ENCODE measurements at regions not wholly inside any gene's neighbourhood (a gene's known extent, or its start where the extent isn't known, plus 50 kb on each side); places are given as distances from the start of the nearest gene placed in this dataset.
A peak's percentile ranks its signal among the peaks of the same experiment; 100 is the strongest.
"Not testable (repeated sequence)": the region's sequence is repeated elsewhere in the genome, so short reads cannot be mapped to it uniquely, and the experiment has no call there.

DNA sequence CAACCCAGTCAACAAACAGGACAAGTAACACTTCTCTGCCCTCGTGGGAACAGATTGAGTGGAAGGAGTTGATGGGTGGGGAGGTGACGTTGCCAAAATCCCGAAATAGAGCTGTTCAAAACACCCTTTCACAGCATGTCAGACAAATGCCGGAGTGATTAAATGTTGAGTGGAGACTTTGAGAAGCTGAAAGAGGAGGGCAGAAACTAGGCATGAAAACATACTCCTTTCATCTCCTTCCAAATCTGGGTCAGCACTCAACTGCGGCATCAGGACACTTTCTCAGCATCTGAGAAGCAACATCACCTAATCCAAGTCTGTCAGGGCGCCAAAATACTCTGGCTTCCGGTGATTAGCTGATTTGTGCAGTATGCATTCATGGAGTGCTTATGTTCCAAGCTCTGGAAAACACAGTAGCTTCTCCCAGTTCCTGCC, 51.5 kb upstream of the MRI1 start:
- no peak for DNase-seq

DNA sequence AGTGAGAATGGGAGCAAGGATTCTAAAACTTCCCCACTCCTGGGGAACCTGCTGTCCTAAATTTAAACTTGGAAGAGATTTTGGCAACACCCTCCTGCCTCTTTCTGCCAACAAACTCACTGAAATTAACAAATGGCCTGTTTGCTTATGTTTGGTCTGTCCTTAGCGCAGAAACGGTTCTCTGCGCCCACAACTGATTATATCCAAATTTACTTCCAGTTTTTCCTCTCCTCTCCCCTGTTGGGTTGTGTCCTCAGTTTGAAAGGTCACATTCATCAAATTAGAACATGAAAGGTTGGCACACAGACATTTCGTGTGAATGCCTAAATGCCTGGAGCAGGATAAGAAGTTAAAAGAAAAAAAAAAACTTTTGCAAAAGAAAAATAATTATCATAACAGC, 56.4 kb upstream of the MRI1 start:
- DNase-seq = no peak

DNA sequence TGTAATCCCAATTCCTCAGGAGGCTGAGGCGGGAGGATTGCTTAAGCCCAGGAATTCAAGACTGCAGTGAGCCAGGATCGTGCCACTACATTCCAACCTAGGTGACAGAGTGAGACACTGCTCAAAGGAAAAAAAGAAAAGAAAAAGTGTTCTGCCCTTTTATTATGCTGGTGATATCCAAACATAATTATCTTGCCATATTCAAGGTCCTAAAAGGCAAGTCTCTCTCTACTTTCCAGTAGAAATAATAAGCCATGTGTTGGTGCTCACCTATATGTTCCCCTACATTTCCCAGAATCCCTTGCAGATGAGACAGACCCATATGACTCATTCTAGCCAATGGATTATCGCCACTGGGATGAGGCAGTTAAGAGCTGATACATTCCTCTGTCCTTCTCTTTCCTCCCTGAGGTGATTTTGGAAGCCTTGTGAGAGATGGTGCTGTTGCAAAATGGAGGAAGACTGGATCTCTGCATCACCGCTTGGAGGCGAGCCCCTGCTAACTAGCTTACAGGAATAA, 58.3 kb upstream of the MRI1 start:
- no peak for DNase-seq

DNA sequence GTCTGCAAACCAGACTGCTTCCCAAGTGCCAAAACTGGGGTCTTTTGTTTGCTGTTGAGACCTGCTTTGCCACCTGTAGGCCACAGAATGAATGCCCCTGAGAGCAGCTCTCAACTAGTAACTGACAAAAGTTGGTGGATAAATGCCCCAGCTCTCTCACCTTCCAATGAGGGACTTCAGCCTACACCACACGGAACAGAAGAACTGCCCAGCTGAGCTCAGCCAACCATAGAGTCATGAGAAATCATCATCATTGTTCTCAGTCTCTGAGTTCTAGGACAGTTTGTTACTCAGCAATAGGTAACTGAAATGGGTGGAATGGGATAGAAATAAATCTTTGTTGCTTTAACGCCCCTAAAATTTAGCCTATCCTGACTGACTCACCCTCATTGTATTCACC, 59.1 kb upstream of the MRI1 start:
- no peak for DNase-seq

DNA sequence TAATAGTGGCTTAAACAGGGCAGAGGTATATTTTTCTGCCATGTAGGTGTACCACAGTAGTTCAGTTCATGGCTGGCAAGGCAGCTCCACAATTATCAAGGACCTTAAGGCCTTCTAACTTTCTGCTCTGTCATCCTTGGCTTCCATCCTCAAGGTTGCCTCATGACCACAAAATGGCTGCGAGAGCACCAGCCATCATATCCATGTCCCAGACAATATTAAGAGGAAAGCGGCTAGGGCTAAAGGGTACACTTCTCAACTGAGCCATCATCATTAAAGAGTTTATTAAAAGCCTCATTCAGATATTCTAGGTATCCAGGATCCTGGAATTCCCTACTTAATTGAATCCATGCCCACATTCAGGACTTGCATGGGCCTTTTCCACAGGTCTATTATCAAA, 62.7 kb upstream of the MRI1 start:
- DNase-seq = no peak

DNA sequence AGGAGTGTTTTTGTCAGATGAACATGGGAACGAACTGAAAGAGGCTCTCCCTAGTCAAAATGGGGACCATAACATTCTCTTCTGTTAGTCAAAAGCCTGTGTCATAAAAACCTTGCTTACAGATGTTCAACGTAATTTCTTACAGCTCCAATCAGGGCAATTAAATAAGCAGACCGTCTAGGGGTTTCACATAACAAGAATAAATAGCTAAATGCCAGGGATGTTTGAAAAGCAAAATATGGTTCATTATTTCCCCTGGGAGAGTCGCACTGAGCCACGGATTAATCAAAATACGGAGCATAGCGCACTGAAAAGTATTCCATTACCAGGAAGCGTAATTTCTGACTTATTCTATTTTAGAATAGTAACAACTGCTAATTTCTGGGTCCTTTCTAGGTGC, 63.7 kb upstream of the MRI1 start:
- no peak for DNase-seq

DNA sequence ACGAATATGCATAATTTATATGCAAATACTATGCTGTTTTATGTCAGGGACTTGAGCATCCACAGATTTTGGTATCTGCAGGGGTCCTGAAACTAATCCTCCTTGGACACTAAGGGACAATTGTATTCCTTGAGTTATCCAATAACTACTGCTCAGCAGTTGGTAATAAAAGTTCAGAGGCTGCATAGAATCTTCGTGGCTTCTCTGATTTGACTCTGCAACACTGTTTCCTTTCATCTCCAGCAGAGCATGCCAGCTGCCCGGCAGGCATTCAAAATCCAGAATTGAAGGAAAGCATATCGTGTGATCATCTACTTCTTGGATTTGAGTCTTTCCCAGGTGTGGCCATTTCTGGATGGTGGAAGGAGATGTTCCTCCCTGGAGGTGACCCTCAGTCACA, 64.5 kb upstream of the MRI1 start:
- DNase-seq = no peak

DNA sequence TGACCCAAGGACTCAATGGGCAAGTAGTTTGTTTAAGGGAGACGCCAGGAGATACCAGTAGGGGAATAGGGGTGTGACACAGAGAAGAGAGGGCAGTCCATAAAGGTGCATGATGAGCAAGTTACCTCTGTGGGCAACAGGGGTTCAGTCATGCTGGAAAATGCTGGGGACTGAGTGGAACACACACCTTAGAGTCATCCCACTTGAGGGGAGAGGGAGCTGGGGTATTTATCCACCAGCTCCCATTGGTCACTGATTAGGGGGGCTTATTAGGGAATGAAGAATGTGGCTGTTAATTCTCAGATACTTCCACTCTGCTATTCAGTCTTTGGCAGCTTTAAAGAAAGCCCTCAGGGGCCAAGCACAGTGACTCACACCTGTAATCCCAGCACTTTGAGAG, 67.5 kb upstream of the MRI1 start:
- DNase-seq = no peak

DNA sequence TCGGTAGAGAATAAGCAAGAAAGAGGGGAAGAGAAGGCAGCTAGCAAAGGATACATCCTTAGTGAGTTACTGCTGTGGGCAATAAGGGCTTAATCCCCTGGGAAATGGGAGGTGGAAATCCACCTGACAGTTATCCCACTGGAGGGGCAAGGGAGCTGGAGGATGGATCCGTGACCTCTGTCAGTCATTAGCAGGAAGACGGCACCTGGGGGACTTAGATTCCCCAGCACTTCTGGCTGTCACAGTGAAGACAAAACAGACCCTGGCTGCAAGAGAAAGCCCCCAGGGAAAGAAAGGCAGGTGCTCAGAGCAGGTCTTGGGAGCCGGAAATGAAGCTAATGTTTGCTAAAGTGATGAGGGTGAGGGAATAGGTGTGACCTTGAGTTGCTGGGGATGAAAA, 70.4 kb upstream of the MRI1 start:
- no peak for DNase-seq

DNA sequence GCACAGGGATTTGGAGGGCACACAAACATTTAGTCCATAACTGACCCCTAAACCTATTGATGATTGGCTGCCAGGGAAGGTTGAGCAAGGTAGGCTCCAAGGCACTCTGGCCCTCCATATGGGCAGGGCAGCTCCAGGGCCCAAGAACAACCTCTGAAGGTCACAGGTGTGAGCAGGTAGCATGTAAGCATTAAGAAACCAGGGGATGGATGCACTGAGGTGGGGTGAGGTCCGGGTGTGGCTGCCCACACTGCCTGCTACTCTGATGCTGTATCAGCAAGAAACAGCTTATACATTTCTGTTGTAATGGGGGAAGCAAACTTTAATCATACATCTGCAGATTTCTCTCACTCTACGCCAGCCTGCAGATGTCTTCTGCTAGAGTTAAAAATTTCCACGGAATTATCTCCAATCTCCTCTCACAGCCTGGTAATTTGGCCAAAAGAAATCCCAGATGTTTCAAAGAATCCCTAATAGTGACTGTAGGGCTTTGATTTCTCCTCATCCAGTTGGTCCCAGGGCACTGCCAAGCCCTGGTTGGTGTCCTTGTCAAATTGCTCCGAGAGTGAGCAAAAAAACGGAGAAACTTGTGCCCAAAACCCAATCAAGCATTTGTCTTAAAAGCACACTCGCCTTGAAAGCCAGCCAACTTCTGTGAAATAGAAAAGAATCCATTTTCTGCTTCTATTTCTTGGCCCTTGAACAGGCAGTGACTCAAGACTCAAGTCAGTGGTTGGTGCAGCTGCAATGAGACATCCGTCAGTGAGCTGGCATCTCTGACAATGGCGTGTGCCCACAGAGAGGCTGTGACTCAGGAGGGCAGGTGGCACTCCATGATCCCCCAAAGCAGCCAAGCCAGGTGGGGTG, 72.5 kb upstream of the MRI1 start:
- no peak for DNase-seq

DNA sequence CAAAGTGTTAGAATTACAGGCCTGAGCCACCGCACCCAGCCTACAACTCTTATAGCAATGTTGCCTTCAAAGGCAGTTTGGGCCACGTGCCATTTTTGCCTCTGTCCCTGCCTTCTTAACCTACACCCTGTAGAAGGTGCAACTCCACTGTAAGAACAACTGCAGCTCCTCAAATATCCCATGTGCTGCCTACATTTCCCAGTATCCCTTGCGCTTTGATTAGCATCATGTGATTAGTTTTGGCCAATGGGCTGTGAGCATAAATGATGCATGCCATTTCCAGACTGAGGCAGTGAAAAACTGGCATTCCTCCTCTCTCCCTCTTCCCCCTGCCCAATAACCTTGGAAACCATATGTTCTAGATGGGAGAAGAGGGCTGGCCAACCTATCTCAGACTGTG, 75.2 kb upstream of the MRI1 start:
- DNase-seq = peak; percentile 6

DNA sequence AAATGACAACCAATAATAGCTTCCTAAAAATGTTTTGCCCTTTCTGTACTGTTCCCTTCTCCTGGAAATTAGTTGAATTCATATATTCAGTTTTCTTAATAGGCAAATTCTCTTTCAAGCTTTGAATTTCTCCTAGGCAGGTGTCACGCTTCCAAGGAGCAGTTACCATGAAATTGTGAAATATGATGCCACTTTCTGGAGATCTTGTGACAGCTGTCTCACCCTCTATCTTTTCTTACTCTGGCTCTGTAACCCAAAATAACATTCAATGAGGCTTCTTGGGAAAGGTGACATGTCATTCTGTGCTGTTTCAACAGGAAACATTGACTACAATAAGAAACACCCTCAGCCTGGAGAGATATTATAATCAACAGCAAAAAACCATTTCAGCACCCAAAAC, 80.3 kb upstream of the MRI1 start:
- no peak for DNase-seq

DNA sequence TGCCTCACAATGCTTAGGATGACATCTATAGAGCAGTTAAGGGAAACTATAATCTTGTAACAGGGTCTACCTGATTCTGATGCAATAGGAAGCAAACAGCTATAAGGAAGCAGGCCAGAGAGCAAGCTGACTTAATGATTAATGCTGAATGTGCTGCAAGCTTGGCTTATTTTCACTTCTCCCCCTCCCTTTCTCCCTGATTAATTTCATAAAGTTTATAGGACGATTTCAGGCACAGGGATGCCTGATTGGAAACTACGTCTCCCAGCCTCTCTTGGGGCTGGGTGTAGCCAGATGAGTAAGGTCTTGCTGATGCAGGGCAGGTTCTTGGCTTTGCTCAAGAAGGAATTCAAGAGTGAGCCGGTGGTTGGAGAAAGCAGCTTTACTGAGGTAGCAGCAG, 82.8 kb upstream of the MRI1 start:
- DNase-seq = no peak

DNA sequence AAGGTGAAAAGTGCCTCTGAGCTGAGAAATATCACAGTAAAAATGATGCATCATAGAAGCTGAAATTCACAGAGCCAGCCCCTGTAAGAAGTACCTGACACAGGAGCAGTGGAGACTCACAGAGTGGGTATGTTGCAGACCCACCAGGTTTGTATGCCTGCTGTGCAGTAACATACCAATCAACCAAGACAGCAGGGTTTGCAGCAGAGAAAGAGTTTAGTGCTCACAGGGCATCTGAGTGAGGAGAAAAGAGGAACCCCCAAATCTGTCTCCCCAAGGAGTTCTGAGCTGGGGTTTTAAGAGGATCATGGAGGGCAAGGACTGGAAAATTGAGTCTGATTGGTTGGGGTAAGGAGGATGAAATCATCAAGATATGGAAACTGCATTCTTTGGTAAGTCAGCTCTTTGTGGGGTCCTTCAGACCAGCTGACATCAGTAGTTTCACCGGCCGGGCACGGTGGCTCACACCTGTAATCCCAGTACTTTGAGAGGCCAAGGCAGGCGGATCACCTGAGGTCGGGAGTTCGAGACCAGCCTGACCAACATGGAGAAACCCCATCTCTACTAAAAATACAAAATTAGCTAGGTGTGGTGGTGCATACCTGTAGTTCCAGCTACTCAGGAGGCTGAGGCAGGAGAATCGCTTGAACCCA, 83.5 kb upstream of the MRI1 start:
- DNase-seq = not testable (repeated sequence)

DNA sequence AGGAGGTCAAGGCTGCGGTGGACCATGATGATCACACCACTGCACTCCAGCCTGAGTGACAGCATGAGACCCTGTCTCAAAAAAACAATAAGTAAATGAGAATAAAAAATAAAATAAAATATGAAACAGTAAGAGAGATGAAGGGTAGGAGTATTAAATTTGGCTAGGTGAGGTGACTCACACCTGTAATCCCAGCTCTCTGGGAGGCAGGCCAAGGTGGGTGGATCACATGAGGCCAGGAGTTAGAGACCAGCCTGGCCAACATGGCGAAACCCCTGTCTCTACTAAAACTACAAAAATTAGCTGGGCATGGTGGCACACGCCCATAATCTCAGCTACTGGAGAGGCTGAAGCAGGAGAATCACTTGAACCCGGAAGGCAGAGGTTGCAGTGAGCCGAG, 87.4 kb upstream of the MRI1 start:
- not testable (repeated sequence) for DNase-seq

DNA sequence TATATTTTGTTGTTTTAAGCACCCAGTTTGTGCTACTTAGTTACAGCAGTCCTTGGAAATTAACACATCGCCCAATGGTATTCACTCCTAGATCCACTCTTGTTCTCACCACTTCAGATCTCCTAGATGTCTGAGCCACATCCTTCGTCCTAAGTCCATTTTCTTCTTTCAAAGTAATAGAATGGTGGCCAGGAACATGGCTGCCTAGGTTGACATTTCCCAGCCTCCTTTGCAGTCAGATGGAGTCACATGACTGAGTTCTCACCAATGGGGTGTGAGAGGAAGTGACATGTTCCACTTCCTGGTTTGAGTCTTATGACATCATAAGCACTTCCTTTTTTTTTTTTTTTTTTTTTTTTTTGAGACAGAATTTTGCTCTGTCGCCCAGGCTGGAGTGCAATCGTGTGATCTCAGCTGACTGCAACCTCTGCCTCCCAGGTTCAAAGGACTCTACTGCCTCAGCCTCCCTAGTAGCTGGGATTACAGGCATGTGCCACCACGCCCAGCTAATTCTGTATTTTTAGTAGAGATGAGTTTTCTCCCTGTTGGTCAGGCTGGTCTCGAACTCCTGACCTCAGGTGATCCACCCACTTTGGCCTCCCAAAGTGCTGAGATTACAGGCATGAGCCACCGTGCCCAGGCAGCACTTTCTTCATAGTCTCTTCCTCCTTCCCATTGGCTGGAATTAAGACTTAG, 91.7 kb upstream of the MRI1 start:
- DNase-seq = peak; percentile 40

DNA sequence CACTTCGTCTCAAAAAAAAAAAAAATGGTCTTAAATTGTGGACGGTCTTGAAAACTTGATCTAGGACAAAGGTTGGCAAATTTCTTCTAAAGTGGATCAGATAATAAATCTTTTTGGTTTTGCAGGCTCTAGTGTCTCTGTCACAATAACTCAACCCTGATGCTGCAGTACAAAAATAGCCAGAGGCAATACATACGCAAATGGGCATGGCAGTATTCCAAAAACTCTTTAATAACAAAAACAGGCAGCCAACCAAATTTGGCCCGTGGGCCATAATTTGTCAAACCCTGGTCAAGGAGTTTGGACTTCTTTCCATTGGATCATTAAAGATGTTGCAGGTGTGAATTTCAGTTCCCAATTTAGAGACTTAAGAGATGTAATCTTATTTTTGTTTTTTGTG, 93.5 kb upstream of the MRI1 start:
- no peak for DNase-seq

DNA sequence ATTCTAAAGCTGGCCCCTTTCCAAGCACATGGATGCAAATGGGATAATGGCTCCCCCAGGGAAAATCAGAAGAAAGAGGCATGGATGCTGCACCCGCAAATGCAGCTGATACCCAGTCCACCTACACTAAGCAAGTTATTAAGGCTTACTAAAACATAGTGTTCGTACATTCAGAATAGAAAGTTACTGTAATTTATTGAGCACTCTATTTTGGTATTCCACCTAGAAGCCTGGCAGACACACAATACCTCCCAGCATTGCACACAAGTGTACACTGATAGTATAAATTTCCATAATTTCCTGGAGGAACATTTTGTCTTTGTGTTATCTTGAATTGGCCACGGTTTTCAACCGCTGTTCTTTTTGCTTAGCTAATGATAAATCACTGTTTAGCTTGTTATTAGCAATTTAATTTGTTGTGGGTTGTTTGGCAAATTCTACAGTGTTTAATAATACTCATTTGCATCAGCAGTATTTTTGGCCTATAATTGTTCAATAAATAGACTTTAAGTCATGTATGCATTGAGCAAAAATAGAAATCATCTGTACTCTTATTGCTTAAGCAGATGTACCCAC, 94.5 kb upstream of the MRI1 start:
- DNase-seq = no peak

DNA sequence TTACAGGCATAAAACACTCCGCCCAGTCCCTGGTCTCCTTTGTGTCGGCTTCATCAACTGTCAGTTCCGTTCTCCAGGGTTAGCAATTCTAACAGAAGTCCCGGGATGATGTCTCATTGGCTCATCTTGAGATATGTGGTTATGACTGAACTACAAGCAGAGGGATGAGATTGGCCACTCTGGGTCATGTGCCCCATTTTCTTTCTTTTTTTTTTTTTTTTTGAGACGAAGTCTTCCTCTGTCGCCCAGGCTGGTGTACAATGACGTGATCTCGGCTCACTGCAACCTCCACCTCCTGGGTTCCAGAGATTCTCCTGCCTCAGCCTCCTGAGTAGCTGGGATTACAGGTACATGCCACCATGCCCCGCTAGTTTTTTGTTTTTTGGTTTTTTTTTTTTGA, 95.4 kb upstream of the MRI1 start:
- no peak for DNase-seq

DNA sequence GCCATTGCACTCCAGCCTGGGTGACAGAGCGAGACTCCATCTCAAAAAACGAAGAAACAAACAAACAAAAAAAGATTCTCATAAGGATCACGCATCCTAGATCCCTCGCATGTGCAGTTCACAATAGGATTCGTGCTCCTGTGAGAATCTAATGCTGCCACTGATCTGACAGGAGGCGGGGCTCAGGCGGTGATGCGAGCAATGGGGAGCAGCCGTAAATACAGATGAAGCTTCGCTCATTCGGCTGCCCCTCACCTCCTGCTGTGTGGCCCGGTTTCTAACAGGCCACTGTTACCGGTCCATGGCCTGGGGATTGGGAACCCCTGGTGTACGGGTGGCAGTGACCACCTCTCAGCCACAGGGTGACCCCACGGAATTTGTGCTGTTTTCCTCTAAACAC, 98.2 kb upstream of the MRI1 start:
- no peak for DNase-seq

DNA sequence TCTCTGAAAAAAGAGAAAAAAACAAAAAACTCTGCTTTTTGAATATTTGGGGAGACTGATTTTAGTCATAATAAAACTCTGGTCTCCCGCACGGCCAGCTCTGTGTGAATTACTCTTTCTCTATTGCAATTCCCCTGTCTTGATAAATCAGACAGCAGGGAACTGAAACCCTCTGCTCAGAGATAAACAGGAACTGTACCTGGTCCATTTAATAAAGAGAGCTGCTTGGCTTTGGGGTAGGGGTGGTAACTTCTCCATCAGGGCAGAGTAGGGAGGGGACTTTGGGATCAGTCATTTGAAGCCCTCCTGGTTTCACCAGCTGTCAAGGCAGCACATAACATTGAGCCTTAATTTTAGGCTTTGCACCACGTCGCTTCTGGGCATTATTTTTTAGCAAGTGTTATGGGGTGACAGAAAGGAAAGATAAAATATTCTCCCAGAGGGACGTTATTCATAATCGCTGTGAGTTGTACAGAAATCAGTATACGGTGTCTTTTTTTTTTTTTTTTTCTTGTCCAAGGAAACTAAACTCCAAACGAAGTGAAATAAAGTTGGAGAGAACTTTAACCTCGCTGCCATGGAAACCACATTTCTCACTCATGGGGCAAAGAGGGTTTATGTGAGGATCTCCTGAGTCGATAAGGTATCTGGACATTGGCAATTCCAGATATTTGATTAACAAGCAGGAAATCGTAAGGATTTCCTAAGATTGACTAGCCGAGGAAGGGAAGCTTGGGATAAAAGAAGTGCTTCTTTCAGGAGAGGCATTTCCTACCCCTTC, 99.0 kb upstream of the MRI1 start:
- no peak for DNase-seq

DNA sequence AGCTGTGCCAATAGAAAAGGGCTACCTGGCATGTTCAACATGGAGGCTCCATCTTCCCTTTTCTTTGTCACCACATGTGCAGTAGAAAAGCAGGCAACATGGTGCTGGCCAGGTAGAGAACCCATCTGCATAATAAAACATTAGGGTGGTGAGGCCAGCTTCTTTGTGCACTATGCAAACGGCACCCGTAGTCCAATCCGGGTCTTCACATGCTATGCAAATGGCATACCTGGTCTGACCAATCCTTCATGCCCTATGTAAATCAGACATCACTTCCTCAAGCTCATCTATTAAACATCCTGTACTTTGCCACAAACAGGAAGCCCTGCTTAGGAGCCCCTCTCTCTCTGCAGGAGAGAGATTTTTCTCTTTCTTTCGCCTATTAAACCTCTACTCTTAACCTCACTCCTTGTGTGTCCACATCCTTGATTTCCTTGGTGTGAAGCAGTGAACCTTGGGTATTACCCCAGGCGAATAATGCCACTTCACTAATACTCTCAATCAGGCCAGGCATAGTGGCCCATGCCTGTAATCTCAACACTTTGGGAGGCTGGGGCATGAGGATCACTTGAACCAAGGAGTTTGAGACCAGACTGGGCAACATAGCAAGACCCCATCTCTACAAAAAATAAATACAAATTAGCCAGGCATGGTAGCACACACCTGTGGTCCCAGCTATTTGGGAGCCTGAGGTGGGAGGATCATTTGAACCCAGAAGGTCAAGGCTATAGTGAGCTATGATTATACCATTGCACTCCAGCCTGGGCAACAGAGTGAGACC, 111.3 kb upstream of the MRI1 start:
- no peak for DNase-seq
